CD4-positive, alpha-beta T cell treated with Interleukin-17A for 4 hours (primary cell): ENCODE measurements at regions not wholly inside any gene's neighbourhood (a gene's known extent, or its start where the extent isn't known, plus 50 kb on each side); places are given as distances from the start of the nearest gene placed in this dataset.
"Not testable (repeated sequence)": the region's sequence is repeated elsewhere in the genome, so short reads cannot be mapped to it uniquely, and the experiment has no call there.

ENCODE experiments used
- DNase-seq: peaks from one replicate; pipeline ENCODE4 v3.0.0-alpha.2; 2020; ENCODE audit warnings: mixed read lengths

GRCh38 chr7:113292105-113292504, 173.8 kb upstream of the SMIM30 start:
- DNase-seq: no peak

- DNase-seq: no peak
Observed at GRCh38 chr7:113291058-113291457, 172.7 kb upstream of the SMIM30 start.

- DNase-seq: no peak
Observed at GRCh38 chr7:113289140-113289740, 170.9 kb upstream of the SMIM30 start.

- DNase-seq: no peak
Observed at GRCh38 chr7:113285411-113285810, 167.1 kb upstream of the SMIM30 start.

- DNase-seq: no peak
Observed at GRCh38 chr7:113283861-113284260, 165.5 kb upstream of the SMIM30 start.

GRCh38 chr7:113282875-113283274, 164.5 kb upstream of the SMIM30 start:
- DNase-seq: no peak

- DNase-seq: no peak
Observed at GRCh38 chr7:113281223-113281622, 162.9 kb upstream of the SMIM30 start.

GRCh38 chr7:113279256-113279655, 160.9 kb upstream of the SMIM30 start:
- no peak for DNase-seq

- DNase-seq: no peak
Observed at GRCh38 chr7:113270790-113271189, 152.4 kb upstream of the SMIM30 start.

- not testable (repeated sequence) for DNase-seq
Observed at GRCh38 chr7:113269592-113269991, 151.2 kb upstream of the SMIM30 start.

- no peak for DNase-seq
Observed at GRCh38 chr7:113268757-113269156, 150.4 kb upstream of the SMIM30 start.

- no peak for DNase-seq
Observed at GRCh38 chr7:113267885-113268284, 149.5 kb upstream of the SMIM30 start.

GRCh38 chr7:113267271-113267670, 148.9 kb upstream of the SMIM30 start:
- no peak for DNase-seq

GRCh38 chr7:113263749-113264148, 145.4 kb upstream of the SMIM30 start:
- no peak for DNase-seq

GRCh38 chr7:113263215-113263742, 144.9 kb upstream of the SMIM30 start:
- not testable (repeated sequence) for DNase-seq

GRCh38 chr7:113256883-113257531, 138.7 kb upstream of the SMIM30 start:
- DNase-seq: no peak

GRCh38 chr7:113247198-113247597, 128.8 kb upstream of the SMIM30 start:
- no peak for DNase-seq

- DNase-seq: no peak
Observed at GRCh38 chr7:113246738-113247137, 128.4 kb upstream of the SMIM30 start.

GRCh38 chr7:113232885-113233284, 114.5 kb upstream of the SMIM30 start:
- no peak for DNase-seq

GRCh38 chr7:113230691-113231090, 112.3 kb upstream of the SMIM30 start:
- no peak for DNase-seq

GRCh38 chr7:113217314-113217713, 99.0 kb upstream of the SMIM30 start:
- no peak for DNase-seq

GRCh38 chr7:113216038-113216437, 97.7 kb upstream of the SMIM30 start:
- DNase-seq: no peak

GRCh38 chr7:113209449-113210203, 91.3 kb upstream of the SMIM30 start:
- no peak for DNase-seq

GRCh38 chr7:113207931-113208330, 89.6 kb upstream of the SMIM30 start:
- DNase-seq: no peak
